GM12891 (cell line): ENCODE measurements at regions not wholly inside any gene's neighbourhood (a gene's known extent, or its start where the extent isn't known, plus 50 kb on each side); places are given as distances from the start of the nearest gene placed in this dataset.

ENCODE experiments used
- PAX5 ChIP-seq: IDR thresholded peaks from 2 replicates; pipeline ENCODE4 v1.6.1; 2011; ENCODE audit warnings: low read length, moderate library complexity, mild to moderate bottlenecking; ENCODE audit not compliant: insufficient read depth, severe bottlenecking
- POLR2A ChIP-seq: IDR thresholded peaks from 2 replicates; pipeline ENCODE4 v1.6.1; 2011; ENCODE audit warnings: low read depth, low read length, control low read depth
- POLR2AphosphoS5 ChIP-seq: IDR thresholded peaks from 2 replicates; pipeline ENCODE4 v1.6.1; 2011; ENCODE audit warnings: low read depth, low read length, control low read depth
- SPI1 ChIP-seq: IDR thresholded peaks from 2 replicates; pipeline ENCODE4 v1.6.1; 2011; ENCODE audit warnings: low read depth, low read length, control low read depth
- TAF1 ChIP-seq: IDR thresholded peaks from 2 replicates; pipeline ENCODE4 v1.6.1; 2011; ENCODE audit warnings: low read depth, low read length, control low read depth

DNA sequence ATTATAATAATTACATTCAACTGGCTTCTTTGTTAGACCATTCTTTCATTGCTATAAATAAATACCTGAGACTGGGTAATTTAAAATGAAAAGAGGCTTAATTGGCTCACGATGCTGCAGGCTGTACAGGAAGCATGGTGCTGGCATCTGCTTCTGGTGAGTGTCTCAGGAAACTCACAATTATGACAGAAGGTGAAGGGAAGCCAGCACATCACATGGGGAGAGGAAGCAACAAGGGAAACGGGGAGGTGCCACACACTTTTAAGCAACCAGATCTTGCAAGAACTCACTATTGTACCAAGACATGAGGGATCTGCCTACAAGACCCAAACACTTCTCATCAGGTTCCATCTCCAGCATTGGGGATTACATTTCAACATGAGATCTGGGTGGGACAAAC is 413.1 kb upstream of the ARRDC4 start:
- TF ChIP-seq POLR2A (no peak), POLR2AphosphoS5 (no peak), TAF1 (no peak), PAX5 (no peak), SPI1 (no peak)
